22Rv1 (cell line): ENCODE measurements at regions not wholly inside any gene's neighbourhood (a gene's known extent, or its start where the extent isn't known, plus 50 kb on each side); places are given as distances from the start of the nearest gene placed in this dataset.
"Not testable (repeated sequence)": the region's sequence is repeated elsewhere in the genome, so short reads cannot be mapped to it uniquely, and the experiment has no call there.

ENCODE experiments used
- ZFX ChIP-seq: fragments of 450-650 bp; IDR thresholded peaks from 2 replicates; pipeline ENCODE4 v1.6.1; 2017; ENCODE audit warnings: antibody characterized with exemption, borderline replicate concordance
- TF ChIP-seq, protein P1 (sequence below): fragments of 450-650 bp; IDR thresholded peaks from 2 replicates; pipeline ENCODE4 v1.5.1; 2017; ENCODE audit warnings: mild to moderate bottlenecking

GRCh38 chr2:242045596-242046144 lies 176.1 kb downstream of the RTP5 start:
- TF ChIP-seq, protein P1, sequence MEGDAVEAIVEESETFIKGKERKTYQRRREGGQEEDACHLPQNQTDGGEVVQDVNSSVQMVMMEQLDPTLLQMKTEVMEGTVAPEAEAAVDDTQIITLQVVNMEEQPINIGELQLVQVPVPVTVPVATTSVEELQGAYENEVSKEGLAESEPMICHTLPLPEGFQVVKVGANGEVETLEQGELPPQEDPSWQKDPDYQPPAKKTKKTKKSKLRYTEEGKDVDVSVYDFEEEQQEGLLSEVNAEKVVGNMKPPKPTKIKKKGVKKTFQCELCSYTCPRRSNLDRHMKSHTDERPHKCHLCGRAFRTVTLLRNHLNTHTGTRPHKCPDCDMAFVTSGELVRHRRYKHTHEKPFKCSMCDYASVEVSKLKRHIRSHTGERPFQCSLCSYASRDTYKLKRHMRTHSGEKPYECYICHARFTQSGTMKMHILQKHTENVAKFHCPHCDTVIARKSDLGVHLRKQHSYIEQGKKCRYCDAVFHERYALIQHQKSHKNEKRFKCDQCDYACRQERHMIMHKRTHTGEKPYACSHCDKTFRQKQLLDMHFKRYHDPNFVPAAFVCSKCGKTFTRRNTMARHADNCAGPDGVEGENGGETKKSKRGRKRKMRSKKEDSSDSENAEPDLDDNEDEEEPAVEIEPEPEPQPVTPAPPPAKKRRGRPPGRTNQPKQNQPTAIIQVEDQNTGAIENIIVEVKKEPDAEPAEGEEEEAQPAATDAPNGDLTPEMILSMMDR: not testable (repeated sequence)
- TF ChIP-seq ZFX: not testable (repeated sequence)
